Loucy (cell line): ENCODE measurements at regions not wholly inside any gene's neighbourhood (a gene's known extent, or its start where the extent isn't known, plus 50 kb on each side); places are given as distances from the start of the nearest gene placed in this dataset.

Experiments
- H2AFZ ChIP-seq: fragments of 200-600 bp; sonication (generic); 2 replicates; pipeline ENCODE4 v1.6.0; 2016; ENCODE audit warnings: antibody characterized with exemption, mild to moderate bottlenecking, low read length, moderate library complexity
- H3F3A ChIP-seq: fragments of 200-600 bp; 2 replicates; pipeline ENCODE4 v1.6.0; 2016; ENCODE audit warnings: antibody characterized with exemption, low read depth, mild to moderate bottlenecking
- H3K27me3 ChIP-seq: fragments of 200-600 bp; sonication (generic); 2 replicates; pipeline ENCODE4 v1.6.1; 2014; ENCODE audit warnings: low read length, mild to moderate bottlenecking; ENCODE audit not compliant: insufficient read depth, poor library complexity, severe bottlenecking
- H3K36me3 ChIP-seq: fragments of 200-600 bp; sonication (generic); 2 replicates; pipeline ENCODE4 v1.6.1; 2016; ENCODE audit warnings: low read length; ENCODE audit not compliant: insufficient read depth
- H3K4me1 ChIP-seq: fragments of 200-600 bp; sonication (generic); 2 replicates; pipeline ENCODE4 v1.5.1; 2014; ENCODE audit warnings: low read length, mild to moderate bottlenecking; ENCODE audit not compliant: insufficient read depth, poor library complexity, severe bottlenecking
- H3K4me2 ChIP-seq: fragments of 200-600 bp; sonication (generic); 2 replicates; pipeline ENCODE4 v1.6.0; 2014; ENCODE audit warnings: antibody characterized with exemption, low read length, low read depth, mild to moderate bottlenecking; ENCODE audit not compliant: poor library complexity, severe bottlenecking
- H3K4me3 ChIP-seq: fragments of 200-600 bp; sonication (generic); 2 replicates; pipeline ENCODE4 v1.5.1; 2014; ENCODE audit warnings: low read length, mild to moderate bottlenecking, mixed read lengths; ENCODE audit not compliant: poor library complexity, severe bottlenecking
- H3K79me2 ChIP-seq: fragments of 200-600 bp; sonication (generic); 2 replicates; pipeline ENCODE4 v1.6.1; 2014; ENCODE audit warnings: low read length; ENCODE audit not compliant: insufficient read depth
- H3K9ac ChIP-seq: fragments of 200-600 bp; sonication (generic); 2 replicates; pipeline ENCODE4 v1.6.0; 2014; ENCODE audit warnings: mild to moderate bottlenecking, low read depth, low read length, moderate library complexity; ENCODE audit not compliant: poor library complexity, severe bottlenecking
- H3K9me2 ChIP-seq: fragments of 200-600 bp; sonication (generic); replicated peaks from 2 replicates; pipeline ENCODE4 v1.6.1; 2016; ENCODE audit warnings: low read depth, low read length, mixed read lengths
- H3K9me3 ChIP-seq: fragments of 200-600 bp; sonication (generic); 2 replicates; pipeline ENCODE4 v1.6.1; 2014; ENCODE audit warnings: mild to moderate bottlenecking, antibody characterized with exemption, low read length, low read depth; ENCODE audit not compliant: insufficient read depth
- H4K20me1 ChIP-seq: fragments of 200-600 bp; sonication (generic); 2 replicates; pipeline ENCODE4 v1.6.0; 2014; ENCODE audit warnings: antibody characterized with exemption, low read length, mild to moderate bottlenecking; ENCODE audit not compliant: insufficient read depth, poor library complexity, severe bottlenecking
- CTCF ChIP-seq: fragments of 200-600 bp; sonication (generic); conservative IDR thresholded peaks from 2 replicates; pipeline ENCODE4 v1.5.1; 2014; ENCODE audit warnings: mild to moderate bottlenecking, antibody characterized with exemption, low read length
- EZH2phosphoT487 ChIP-seq: fragments of 200-600 bp; IDR thresholded peaks from 2 replicates; pipeline ENCODE4 v1.6.1; 2018; ENCODE audit warnings: antibody characterized with exemption, mild to moderate bottlenecking, moderate library complexity, borderline replicate concordance

- no peak overlapping the region for H3K4me3 ChIP-seq
- H3K9ac ChIP-seq: no peak overlapping the region
- no peaks in the 10 kb centered on the region for H3K9me3 ChIP-seq
- no peaks in the 10 kb centered on the region for H3K27me3 ChIP-seq
- no peaks in the 10 kb centered on the region for H3K36me3 ChIP-seq
- TF ChIP-seq EZH2phosphoT487 (no peak), CTCF (no peak)
- H3K9me2 ChIP-seq: no peaks in the 10 kb centered on the region
- H3K4me1 ChIP-seq: no peaks in the 10 kb centered on the region
- no peaks in the 10 kb centered on the region for H3K79me2 ChIP-seq
- H3K4me2 ChIP-seq: no peak overlapping the region
- no peaks in the 10 kb centered on the region for H4K20me1 ChIP-seq
- no peak overlapping the region for H2AFZ ChIP-seq
- no peaks in the 10 kb centered on the region for H3F3A ChIP-seq
Observed at GRCh38 chr14:63793376-63793775, 59.4 kb upstream of the SYNE2 start.

GRCh38 chr14:63795532-63795931 lies 57.3 kb upstream of the SYNE2 start:
- no peaks in the 10 kb centered on the region for H3K36me3 ChIP-seq
- no peak overlapping the region for H3K9ac ChIP-seq
- no peaks in the 10 kb centered on the region for H3K9me3 ChIP-seq
- no peaks in the 10 kb centered on the region for H3K27me3 ChIP-seq
- no peak overlapping the region for H3K4me3 ChIP-seq
- no peaks in the 10 kb centered on the region for H4K20me1 ChIP-seq
- H3K79me2 ChIP-seq: no peaks in the 10 kb centered on the region
- no peaks in the 10 kb centered on the region for H3K9me2 ChIP-seq
- TF ChIP-seq CTCF (no peak), EZH2phosphoT487 (no peak)
- H3K4me1 ChIP-seq: no peaks in the 10 kb centered on the region
- H3K4me2 ChIP-seq: no peak overlapping the region
- H3F3A ChIP-seq: no peaks in the 10 kb centered on the region
- no peak overlapping the region for H2AFZ ChIP-seq

GRCh38 chr14:63800083-63800482 lies 52.7 kb upstream of the SYNE2 start:
- no peaks in the 10 kb centered on the region for H3K9me2 ChIP-seq
- H3K9ac ChIP-seq: peak overlapping the region; percentile 28
- no peaks in the 10 kb centered on the region for H4K20me1 ChIP-seq
- peak overlapping the region; percentile 56 for H3K4me2 ChIP-seq
- TF ChIP-seq EZH2phosphoT487 (no peak), CTCF (no peak)
- no peaks in the 10 kb centered on the region for H3K36me3 ChIP-seq
- no peaks in the 10 kb centered on the region for H3F3A ChIP-seq
- no peaks in the 10 kb centered on the region for H3K27me3 ChIP-seq
- no peaks in the 10 kb centered on the region for H3K9me3 ChIP-seq
- H2AFZ ChIP-seq: peak overlapping the region; percentile 79
- no peaks in the 10 kb centered on the region for H3K4me1 ChIP-seq
- peak overlapping the region; percentile 64 for H3K4me3 ChIP-seq
- no peaks in the 10 kb centered on the region for H3K79me2 ChIP-seq
